ENCODE measurements at regions not wholly inside any gene's neighbourhood (a gene's known extent, or its start where the extent isn't known, plus 50 kb on each side); places are given as distances from the start of the nearest gene placed in this dataset.

GRCh38 chr4:122305853-122306252 lies 73.0 kb upstream of the ADAD1 start:
- DNase-seq (ENCODE audit: low read depth) = no peak

GRCh38 chr4:122309988-122310626 lies 68.7 kb upstream of the ADAD1 start:
- DNase-seq (ENCODE audit: low read depth) = peak; percentile 49

GRCh38 chr4:122313006-122313646 lies 65.7 kb upstream of the ADAD1 start:
- no peak for DNase-seq (ENCODE audit: low read depth)

- DNase-seq (ENCODE audit: low read depth) = no peak
These were observed 51.9 kb upstream of the ADAD1 start for GRCh38 chr4:122326908-122327307.

GRCh38 chr4:122328893-122329292 lies 49.9 kb upstream of the ADAD1 start:
- DNase-seq (ENCODE audit: low read depth) = no peak

Measured in ELR (cell line).